ENCODE measurements at regions not wholly inside any gene's neighbourhood (a gene's known extent, or its start where the extent isn't known, plus 50 kb on each side); places are given as distances from the start of the nearest gene placed in this dataset.

DNA sequence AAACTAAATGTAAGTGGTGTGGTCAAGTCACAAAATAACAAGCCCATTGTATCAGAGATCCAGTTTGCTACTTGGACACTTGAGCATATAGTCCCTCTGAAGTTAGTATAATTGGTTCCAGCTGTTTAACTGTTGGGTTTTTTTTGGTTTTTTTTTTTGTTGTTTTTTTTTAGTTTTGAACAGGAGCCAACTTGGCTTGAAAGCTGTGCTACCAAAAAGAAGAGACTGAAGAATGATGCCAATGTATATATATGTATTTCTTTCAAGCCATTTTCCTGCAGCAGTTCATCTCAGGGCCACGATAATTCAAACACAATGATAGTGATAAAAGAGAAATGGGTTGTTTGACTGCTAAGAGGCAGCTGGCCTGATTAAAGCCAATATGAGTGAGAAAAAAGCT lies 138.3 kb downstream of the PCDH18 start:
- peak; percentile 73 for ATAC-seq

DNA sequence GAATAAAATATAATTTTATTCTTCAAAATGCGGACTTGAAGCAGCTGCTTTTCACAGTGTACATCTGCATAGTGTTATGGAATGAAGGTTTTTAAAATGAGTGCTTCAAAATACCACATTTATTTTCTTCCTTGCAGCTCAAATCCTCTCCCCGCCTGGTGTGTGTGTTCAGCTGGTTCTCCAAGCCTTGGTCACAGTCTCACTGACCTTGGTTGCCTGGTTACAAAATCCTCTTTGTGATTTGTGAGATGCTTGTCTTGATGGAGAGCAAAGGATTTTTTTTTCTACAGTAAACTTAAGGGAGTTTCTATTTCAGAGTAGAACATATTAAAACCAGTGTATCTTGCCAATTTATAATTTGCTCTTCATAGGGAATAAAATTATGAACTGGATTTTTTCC lies 139.2 kb downstream of the PCDH18 start:
- TF ChIP-seq ARNTL (CRISPR knock-in tag; IDR thresholded peaks at IDR 0.05; ENCODE audit: borderline replicate concordance, low read depth) (no peak), GLIS3 (CRISPR knock-in tag; IDR thresholded peaks at IDR 0.05) (no peak), ZFP3 (CRISPR knock-in tag; IDR thresholded peaks at IDR 0.05) (no peak), ZNF70 (CRISPR knock-in tag; IDR thresholded peaks at IDR 0.05) (no peak)
- TF ChIP-seq, protein P1, sequence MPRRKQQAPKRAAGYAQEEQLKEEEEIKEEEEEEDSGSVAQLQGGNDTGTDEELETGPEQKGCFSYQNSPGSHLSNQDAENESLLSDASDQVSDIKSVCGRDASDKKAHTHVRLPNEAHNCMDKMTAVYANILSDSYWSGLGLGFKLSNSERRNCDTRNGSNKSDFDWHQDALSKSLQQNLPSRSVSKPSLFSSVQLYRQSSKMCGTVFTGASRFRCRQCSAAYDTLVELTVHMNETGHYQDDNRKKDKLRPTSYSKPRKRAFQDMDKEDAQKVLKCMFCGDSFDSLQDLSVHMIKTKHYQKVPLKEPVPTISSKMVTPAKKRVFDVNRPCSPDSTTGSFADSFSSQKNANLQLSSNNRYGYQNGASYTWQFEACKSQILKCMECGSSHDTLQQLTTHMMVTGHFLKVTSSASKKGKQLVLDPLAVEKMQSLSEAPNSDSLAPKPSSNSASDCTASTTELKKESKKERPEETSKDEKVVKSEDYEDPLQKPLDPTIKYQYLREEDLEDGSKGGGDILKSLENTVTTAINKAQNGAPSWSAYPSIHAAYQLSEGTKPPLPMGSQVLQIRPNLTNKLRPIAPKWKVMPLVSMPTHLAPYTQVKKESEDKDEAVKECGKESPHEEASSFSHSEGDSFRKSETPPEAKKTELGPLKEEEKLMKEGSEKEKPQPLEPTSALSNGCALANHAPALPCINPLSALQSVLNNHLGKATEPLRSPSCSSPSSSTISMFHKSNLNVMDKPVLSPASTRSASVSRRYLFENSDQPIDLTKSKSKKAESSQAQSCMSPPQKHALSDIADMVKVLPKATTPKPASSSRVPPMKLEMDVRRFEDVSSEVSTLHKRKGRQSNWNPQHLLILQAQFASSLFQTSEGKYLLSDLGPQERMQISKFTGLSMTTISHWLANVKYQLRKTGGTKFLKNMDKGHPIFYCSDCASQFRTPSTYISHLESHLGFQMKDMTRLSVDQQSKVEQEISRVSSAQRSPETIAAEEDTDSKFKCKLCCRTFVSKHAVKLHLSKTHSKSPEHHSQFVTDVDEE (CRISPR knock-in tag; IDR thresholded peaks at IDR 0.05) = no peak
- peak; percentile 66; the same call in 2 of the 3 replicates for ATAC-seq

More for the DNA sequence above, 138.3 kb downstream of the PCDH18 start:
- TF ChIP-seq ZNF70 (CRISPR knock-in tag; IDR thresholded peaks at IDR 0.05) = no peak
- peak; percentile 61 for TF ChIP-seq TCF4 (CRISPR knock-in tag; IDR thresholded peaks at IDR 0.05; ENCODE audit: borderline replicate concordance)

DNA sequence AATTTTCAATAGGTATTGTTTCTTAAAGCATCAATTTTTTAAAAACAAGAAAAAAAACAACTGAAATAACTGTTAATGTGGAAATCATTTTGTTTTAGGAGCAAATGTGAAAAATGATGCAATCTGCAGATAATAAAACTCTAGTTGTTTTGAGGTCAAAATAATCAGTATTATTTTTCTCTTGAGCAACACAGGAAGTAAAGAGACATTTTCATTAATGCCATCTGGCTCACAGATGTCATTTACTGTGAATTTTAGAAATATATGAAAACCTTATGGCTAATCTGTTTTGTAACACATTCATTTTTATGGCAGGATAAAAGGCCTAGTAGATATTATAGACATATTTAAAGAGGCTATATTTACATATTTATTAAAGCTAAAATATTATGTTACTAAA lies 141.6 kb downstream of the PCDH18 start:
- TF ChIP-seq ARNTL (CRISPR knock-in tag; IDR thresholded peaks at IDR 0.05; ENCODE audit: borderline replicate concordance, low read depth) = no peak
- TF ChIP-seq TCF4 (CRISPR knock-in tag; IDR thresholded peaks at IDR 0.05; ENCODE audit: borderline replicate concordance) = peak; percentile 98
- ATAC-seq = peak; percentile 13; the same call in 1 of the 3 replicates

DNA sequence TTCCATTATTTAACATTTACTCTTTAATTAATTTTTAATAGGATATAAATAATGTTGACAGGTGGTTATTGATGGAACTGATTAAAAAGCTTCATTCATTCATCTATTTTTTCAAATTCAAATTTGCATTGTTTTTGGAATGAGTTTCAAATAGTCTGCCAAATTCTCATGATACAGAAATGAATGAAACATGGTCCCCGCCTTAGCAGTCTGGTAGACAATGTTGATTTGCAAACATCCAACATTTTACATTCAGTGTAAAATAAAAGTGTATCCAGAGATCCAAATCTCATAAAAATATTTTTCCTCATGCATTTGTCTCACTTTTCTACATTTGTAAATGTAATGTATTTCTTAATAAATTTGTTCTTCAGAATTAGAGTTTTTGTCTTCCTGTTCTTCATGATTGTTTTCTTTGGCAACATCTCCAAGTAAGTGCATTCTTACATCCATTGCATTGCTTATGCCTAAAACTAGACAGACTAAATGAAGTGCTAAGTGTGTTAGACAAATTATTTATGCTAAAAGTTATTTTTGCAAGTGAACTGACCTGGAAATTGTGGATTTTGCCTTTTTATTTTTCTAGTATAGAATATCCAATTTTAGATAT lies 142.3 kb downstream of the PCDH18 start:
- TF ChIP-seq ISL1 (CRISPR knock-in tag; IDR thresholded peaks at IDR 0.05) (peak; percentile 33), ZNF8 (CRISPR knock-in tag; IDR thresholded peaks at IDR 0.05) (no peak)
- ATAC-seq = no peak

DNA sequence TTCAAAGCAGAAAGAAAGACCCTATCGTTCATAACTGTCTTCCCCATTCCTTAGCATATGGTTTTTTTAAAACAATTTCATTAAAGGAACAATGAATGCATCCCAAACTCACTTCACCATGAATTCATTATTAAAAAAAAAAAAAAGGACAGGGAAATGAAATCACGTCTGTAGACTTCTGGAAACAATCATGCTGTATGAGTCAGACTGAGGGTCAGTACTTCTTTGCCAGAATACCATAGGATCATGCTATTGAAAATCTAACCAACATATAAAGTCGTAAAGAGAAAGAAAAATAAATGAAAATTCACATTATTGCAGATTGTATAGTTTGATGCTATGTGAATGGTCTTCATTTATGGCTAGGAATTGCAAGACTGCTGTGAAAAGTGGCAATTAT lies 144.4 kb downstream of the PCDH18 start:
- ATAC-seq = peak; percentile 92
- no peak for TF ChIP-seq RARB (CRISPR knock-in tag; IDR thresholded peaks at IDR 0.05)
- peak; percentile 68 for TF ChIP-seq ISL1 (CRISPR knock-in tag; IDR thresholded peaks at IDR 0.05)
- TF ChIP-seq BACH2 (CRISPR knock-in tag; IDR thresholded peaks at IDR 0.05; ENCODE audit: borderline replicate concordance) = no peak
- TF ChIP-seq ZNF565 (CRISPR knock-in tag; conservative IDR thresholded peaks at IDR 0.05; ENCODE audit: low read depth) = no peak
- 0 out of 2 replicates have a peak, but pooled peaks have one; percentile 36 for TF ChIP-seq TCF4 (CRISPR knock-in tag; IDR thresholded peaks at IDR 0.05; ENCODE audit: borderline replicate concordance)
- 0 out of 2 replicates have a peak, but pooled peaks have one; percentile 26 for TF ChIP-seq TOX (CRISPR knock-in tag; IDR thresholded peaks at IDR 0.05; ENCODE audit: borderline replicate concordance)

DNA sequence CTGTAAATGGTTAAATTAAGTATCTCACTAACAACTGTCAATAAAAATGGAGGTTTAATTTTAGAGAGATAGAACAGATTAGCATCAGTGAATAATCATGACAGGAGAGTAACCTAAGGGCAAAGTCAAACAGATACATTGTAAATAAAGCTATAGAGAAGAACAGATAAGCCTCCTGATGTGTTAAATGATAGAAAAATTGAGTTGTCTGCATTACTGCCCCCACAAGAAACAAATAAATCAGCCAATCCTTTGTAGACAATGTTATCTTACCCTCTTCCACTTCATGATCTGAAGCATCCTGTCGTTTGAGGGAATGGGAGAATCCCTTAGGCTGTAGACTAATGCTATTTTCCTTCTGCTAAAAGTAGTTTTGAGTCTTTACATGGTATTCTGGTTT lies 147.8 kb downstream of the PCDH18 start:
- TF ChIP-seq RARB (CRISPR knock-in tag; IDR thresholded peaks at IDR 0.05) (no peak), TCF4 (CRISPR knock-in tag; IDR thresholded peaks at IDR 0.05; ENCODE audit: borderline replicate concordance) (peak; percentile 73), ARNTL (CRISPR knock-in tag; IDR thresholded peaks at IDR 0.05; ENCODE audit: borderline replicate concordance, low read depth) (no peak)
- TF ChIP-seq, protein P2, sequence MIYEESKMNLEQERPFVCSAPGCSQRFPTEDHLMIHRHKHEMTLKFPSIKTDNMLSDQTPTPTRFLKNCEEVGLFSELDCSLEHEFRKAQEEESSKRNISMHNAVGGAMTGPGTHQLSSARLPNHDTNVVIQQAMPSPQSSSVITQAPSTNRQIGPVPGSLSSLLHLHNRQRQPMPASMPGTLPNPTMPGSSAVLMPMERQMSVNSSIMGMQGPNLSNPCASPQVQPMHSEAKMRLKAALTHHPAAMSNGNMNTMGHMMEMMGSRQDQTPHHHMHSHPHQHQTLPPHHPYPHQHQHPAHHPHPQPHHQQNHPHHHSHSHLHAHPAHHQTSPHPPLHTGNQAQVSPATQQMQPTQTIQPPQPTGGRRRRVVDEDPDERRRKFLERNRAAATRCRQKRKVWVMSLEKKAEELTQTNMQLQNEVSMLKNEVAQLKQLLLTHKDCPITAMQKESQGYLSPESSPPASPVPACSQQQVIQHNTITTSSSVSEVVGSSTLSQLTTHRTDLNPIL (CRISPR knock-in tag; IDR thresholded peaks at IDR 0.05; ENCODE audit: low read depth) = no peak
- TF ChIP-seq, protein P1 (CRISPR knock-in tag; IDR thresholded peaks at IDR 0.05) = peak; percentile 52; the same call in 1 of the 2 replicates

DNA sequence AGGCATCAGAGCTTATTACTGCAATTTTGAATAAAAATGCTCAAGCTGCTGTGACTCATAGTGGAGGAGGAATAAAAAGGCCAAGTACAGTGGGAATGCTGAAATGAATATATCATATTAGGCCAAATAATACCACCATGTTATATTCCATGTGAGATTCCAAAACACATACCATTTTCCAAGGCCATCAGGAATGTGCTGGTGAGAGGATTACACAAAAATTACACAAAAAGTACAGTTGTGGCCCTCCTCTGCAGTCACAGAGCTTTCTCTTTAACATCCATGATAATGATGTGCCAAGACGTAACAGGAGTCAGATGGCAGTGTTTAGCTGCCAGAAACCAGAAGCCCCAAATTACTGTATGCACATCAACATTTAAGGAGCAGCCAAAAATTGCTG lies 153.5 kb downstream of the PCDH18 start:
- ATAC-seq = peak; percentile 76
- TF ChIP-seq ARNTL (CRISPR knock-in tag; IDR thresholded peaks at IDR 0.05; ENCODE audit: borderline replicate concordance, low read depth) (no peak), ZNF70 (CRISPR knock-in tag; IDR thresholded peaks at IDR 0.05) (no peak), ZFP30 (CRISPR knock-in tag; IDR thresholded peaks at IDR 0.05) (no peak), ISL1 (CRISPR knock-in tag; IDR thresholded peaks at IDR 0.05) (no peak), ZNF565 (CRISPR knock-in tag; conservative IDR thresholded peaks at IDR 0.05; ENCODE audit: low read depth) (no peak), RARB (CRISPR knock-in tag; IDR thresholded peaks at IDR 0.05) (no peak), TCF4 (CRISPR knock-in tag; IDR thresholded peaks at IDR 0.05; ENCODE audit: borderline replicate concordance) (no peak), CSDC2 (CRISPR knock-in tag; IDR thresholded peaks at IDR 0.05) (no peak)
- TF ChIP-seq, protein P3, sequence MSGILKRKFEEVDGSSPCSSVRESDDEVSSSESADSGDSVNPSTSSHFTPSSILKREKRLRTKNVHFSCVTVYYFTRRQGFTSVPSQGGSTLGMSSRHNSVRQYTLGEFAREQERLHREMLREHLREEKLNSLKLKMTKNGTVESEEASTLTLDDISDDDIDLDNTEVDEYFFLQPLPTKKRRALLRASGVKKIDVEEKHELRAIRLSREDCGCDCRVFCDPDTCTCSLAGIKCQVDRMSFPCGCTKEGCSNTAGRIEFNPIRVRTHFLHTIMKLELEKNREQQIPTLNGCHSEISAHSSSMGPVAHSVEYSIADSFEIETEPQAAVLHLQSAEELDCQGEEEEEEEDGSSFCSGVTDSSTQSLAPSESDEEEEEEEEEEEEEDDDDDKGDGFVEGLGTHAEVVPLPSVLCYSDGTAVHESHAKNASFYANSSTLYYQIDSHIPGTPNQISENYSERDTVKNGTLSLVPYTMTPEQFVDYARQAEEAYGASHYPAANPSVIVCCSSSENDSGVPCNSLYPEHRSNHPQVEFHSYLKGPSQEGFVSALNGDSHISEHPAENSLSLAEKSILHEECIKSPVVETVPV (CRISPR knock-in tag; IDR thresholded peaks at IDR 0.05) = no peak
- TF ChIP-seq, protein P4, sequence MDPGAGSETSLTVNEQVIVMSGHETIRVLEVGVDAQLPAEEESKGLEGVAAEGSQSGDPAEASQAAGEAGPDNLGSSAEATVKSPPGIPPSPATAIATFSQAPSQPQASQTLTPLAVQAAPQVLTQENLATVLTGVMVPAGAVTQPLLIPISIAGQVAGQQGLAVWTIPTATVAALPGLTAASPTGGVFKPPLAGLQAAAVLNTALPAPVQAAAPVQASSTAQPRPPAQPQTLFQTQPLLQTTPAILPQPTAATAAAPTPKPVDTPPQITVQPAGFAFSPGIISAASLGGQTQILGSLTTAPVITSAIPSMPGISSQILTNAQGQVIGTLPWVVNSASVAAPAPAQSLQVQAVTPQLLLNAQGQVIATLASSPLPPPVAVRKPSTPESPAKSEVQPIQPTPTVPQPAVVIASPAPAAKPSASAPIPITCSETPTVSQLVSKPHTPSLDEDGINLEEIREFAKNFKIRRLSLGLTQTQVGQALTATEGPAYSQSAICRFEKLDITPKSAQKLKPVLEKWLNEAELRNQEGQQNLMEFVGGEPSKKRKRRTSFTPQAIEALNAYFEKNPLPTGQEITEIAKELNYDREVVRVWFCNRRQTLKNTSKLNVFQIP (CRISPR knock-in tag; IDR thresholded peaks at IDR 0.05; ENCODE audit: borderline replicate concordance, low read depth) = no peak

More for the DNA sequence above, 147.8 kb downstream of the PCDH18 start:
- no peak for ATAC-seq

Measured in SK-N-SH treated with all-trans-retinoic acid at 6 μM for 48 hours (cell line).